RWPE1 (cell line): ENCODE measurements at regions not wholly inside any gene's neighbourhood (a gene's known extent, or its start where the extent isn't known, plus 50 kb on each side); places are given as distances from the start of the nearest gene placed in this dataset.

Experiments
- CTCF ChIA-PET: fragments of 350-600 bp; sonication (Branson Sonifier 250); formaldehyde crosslinking; extraction: SDS; loops from one replicate; lab custom pipeline; 2021; lab: Yijun Ruan, JAX
- POLR2A ChIA-PET: fragments of 400-600 bp; formaldehyde crosslinking; extraction: SDS; loops from one replicate; lab custom pipeline; 2020; ENCODE audit warnings: antibody characterized with exemption; ENCODE audit not compliant: low non-redundant PET; lab: Yijun Ruan, JAX
- DNase-seq: peaks from one replicate; pipeline ENCODE4 v3.0.0; 2012; ENCODE audit warnings: low spot score
- H3K27ac ChIP-seq: fragments of 450-650 bp; 2 replicates; pipeline ENCODE4 v1.5.1; 2017
- TF ChIP-seq, protein P1 (sequence below): fragments of 450-650 bp; conservative IDR thresholded peaks from 2 replicates; pipeline ENCODE4 v1.5.1; 2017; ENCODE audit warnings: low read depth, mild to moderate bottlenecking

DNA sequence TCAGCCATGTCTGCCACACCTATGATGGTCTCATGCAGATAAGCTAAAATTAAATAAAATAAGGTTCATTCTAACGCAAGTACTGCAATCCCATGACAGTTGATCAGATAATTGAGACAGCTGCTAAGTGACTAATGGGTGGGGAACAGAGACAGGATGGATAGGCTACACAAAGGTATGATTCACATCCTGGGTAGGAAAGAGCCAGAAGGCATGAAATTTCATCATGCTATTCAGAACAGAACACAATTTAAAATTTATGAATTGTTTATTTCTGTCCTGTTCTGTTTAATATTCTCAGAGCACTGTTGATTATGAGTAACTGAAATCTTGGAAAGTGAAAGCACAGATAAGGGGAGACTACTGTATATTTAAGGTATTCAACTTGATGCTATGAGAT is 381.8 kb upstream of the SORCS1 start:
- POLR2A ChIA-PET: no interaction called here
- TF ChIP-seq, protein P1, sequence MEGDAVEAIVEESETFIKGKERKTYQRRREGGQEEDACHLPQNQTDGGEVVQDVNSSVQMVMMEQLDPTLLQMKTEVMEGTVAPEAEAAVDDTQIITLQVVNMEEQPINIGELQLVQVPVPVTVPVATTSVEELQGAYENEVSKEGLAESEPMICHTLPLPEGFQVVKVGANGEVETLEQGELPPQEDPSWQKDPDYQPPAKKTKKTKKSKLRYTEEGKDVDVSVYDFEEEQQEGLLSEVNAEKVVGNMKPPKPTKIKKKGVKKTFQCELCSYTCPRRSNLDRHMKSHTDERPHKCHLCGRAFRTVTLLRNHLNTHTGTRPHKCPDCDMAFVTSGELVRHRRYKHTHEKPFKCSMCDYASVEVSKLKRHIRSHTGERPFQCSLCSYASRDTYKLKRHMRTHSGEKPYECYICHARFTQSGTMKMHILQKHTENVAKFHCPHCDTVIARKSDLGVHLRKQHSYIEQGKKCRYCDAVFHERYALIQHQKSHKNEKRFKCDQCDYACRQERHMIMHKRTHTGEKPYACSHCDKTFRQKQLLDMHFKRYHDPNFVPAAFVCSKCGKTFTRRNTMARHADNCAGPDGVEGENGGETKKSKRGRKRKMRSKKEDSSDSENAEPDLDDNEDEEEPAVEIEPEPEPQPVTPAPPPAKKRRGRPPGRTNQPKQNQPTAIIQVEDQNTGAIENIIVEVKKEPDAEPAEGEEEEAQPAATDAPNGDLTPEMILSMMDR: no peak
- CTCF ChIA-PET: interaction anchor here (0.8 kb wide), 1 partner anchor 265 kb away, joined by 3 read pairs; no protein-coding TSS in a partner anchor
- H3K27ac ChIP-seq: peak overlapping the region; percentile 96
- peak; percentile 89 for DNase-seq

DNA sequence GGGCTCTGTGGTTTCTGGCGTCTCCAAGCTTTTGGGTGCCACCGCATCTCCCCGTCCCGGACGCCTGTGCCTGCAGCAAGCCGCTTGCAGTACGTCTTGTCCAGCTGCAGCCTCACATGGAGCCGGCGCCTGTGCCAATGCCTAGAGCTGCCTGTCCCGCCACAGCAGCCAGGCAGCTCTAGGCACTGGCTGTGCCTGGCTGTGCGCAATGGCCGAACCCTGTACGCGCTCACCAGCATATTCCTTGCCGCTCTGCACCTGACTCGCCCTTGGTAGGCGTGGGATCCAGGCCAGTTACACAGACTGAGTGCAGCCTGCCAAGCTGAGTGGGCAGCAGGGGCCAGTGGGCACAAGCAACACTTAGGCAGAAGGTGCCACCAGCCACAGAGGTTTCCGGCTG is 381.2 kb upstream of the SORCS1 start:
- ChIA-PET POLR2A (no interaction called here), CTCF (interaction anchor here (0.8 kb wide), 1 partner anchor 266 kb away, joined by 3 read pairs; no protein-coding TSS in a partner anchor)
- DNase-seq: no peak
- H3K27ac ChIP-seq: peak overlapping the region; percentile 96
- TF ChIP-seq, protein P1: no peak

DNA sequence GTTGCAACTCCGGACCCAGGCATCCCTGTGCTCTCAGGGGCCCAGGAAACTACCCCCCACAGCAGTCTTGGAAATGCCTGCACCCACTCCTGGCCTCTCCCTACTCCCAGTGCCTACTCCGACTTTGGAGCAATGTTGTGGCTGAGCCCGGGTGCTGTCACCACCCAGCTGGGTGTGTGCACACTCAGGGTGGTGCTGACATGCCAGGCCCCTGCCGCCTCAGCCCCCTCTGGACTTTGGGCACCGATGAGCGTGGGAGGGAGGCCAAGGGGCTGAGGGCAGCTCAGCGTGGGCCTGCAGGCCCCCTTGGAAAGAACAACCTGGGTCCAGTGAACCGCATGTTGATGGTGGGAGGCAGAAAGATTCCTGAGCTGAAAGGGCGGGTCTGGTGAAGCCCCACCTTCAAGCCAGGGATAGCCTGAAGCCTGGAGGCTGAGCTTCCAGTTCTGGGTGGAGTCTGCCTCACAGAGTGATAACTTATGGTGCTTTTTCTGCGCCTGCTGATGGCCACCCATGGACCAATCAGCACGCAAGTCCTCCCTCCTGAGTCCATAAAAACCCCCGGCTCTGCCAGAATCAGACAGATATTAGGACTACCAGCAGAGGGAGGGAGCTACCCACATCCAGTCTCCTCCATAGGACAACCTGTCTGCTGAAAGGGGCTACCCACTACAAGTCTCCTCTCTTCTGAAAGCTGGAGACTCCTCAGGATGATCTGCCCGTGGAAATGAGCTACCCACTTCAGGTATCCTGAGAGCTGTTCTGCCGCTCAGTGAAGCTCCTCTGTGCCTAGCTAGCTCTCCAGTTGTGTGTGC is 380.4 kb upstream of the SORCS1 start:
- no peak for DNase-seq
- TF ChIP-seq, protein P1: no peak
- POLR2A ChIA-PET: no interaction called here
- peak overlapping the region; percentile 96 for H3K27ac ChIP-seq
- CTCF ChIA-PET: interaction anchor here (0.6 kb wide), 1 partner anchor 58 kb away, joined by 3 read pairs; no protein-coding TSS in a partner anchor

DNA sequence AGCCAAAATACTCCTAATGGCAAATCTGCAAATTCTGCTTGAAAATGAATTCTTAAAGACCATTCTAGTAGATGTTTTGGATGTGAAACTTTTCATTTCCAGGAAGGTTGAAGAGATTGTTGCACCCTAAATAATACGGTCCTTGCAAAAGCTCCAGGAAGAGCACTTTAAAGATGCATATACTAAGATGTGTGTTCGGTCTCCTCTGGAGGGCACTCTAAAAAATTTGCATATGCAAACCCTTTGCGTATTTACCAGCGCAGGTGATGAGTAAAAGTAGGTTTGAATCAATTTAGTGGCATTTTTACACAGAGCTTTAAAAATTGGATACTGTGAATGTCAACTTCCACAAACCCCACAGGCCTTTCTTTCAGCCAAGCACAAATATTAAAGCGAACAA is 378.1 kb upstream of the SORCS1 start:
- no peak overlapping the region for H3K27ac ChIP-seq
- DNase-seq: no peak
- ChIA-PET CTCF (no interaction called here), POLR2A (no interaction called here)
- TF ChIP-seq, protein P1: no peak

DNA sequence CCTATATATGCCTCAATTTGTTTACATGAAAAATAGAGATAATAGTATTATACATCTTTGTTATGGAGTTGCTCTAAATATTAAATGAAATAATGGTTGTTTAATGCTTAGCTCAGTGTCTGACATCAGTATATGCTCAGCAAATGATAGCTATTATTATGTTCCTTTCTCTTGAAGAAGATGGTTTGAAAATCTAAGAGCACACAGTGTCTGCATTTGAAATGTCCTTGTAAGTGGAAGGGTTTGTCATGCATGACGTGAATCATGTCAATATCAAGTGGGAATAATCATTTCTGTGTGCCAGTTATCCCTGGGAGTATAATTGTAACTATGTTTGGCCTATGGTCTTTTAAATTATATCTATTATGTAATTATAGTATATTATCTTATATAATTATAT is 377.5 kb upstream of the SORCS1 start:
- no peak for DNase-seq
- H3K27ac ChIP-seq: no peak overlapping the region
- CTCF ChIA-PET: no interaction called here
- TF ChIP-seq, protein P1: no peak
- POLR2A ChIA-PET: no interaction called here

DNA sequence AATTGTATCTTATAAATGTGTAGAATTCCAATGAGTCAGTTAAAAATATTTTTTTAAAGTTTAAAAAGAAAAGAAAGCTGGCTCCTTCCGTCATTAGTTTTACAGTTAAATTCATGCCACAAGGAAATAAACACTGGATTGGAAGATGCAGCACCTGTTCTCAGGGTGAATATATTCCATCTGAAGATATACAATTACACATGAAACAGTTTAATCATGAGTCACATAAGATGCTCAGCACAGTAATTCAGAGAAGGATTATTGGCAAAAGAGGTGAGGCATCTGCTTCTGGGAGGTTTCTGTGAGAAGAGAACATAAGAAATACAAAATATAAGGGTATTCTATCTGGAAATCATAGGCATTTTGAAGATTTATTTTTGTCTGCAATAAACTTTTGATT is 376.5 kb upstream of the SORCS1 start:
- TF ChIP-seq, protein P1: no peak
- H3K27ac ChIP-seq: no peak overlapping the region
- POLR2A ChIA-PET: no interaction called here
- CTCF ChIA-PET: no interaction called here
- DNase-seq: no peak
